ENCODE measurements at regions not wholly inside any gene's neighbourhood (a gene's known extent, or its start where the extent isn't known, plus 50 kb on each side); places are given as distances from the start of the nearest gene placed in this dataset.

GRCh38 chr3:72547183-72547582 is 301.1 kb downstream of the SHQ1 start:
- Mint-ChIP-seq H3K36me3 (ENCODE audit: unreplicated experiment) (no peaks in the 10 kb centered on the region), H3K4me3 (ENCODE audit: unreplicated experiment) (no peak overlapping the region), H3K9me3 (ENCODE audit: unreplicated experiment) (peaks cover 4% of the 10 kb centered on the region), H3K4me1 (ENCODE audit: low read depth, unreplicated experiment) (peaks cover 12% of the 10 kb centered on the region), H3K27me3 (ENCODE audit: unreplicated experiment) (peaks cover 5% of the 10 kb centered on the region), H3K27ac (ENCODE audit: unreplicated experiment) (no peak overlapping the region)
- no peak for TF ChIP-seq CTCF (IDR thresholded peaks at IDR 0.05; ENCODE audit: partially characterized antibody, unreplicated experiment)
- no peak for DNase-seq

- H3K4me1 Mint-ChIP-seq (ENCODE audit: low read depth, unreplicated experiment), result peaks cover 7% of the 10 kb centered on the region
- peaks cover 3% of the 10 kb centered on the region for H3K9me3 Mint-ChIP-seq (ENCODE audit: unreplicated experiment)
- no peak for TF ChIP-seq CTCF (IDR thresholded peaks at IDR 0.05; ENCODE audit: partially characterized antibody, unreplicated experiment)
- H3K4me3 Mint-ChIP-seq (ENCODE audit: unreplicated experiment), result no peak overlapping the region
- DNase-seq, result no peak
- peaks cover 5% of the 10 kb centered on the region for H3K27me3 Mint-ChIP-seq (ENCODE audit: unreplicated experiment)
- no peak overlapping the region for H3K27ac Mint-ChIP-seq (ENCODE audit: unreplicated experiment)
- no peaks in the 10 kb centered on the region for H3K36me3 Mint-ChIP-seq (ENCODE audit: unreplicated experiment)
Measured at GRCh38 chr3:72544239-72544638, 304.0 kb downstream of the SHQ1 start.

GRCh38 chr3:72543246-72543645 is 305.0 kb downstream of the SHQ1 start:
- H3K27ac Mint-ChIP-seq (ENCODE audit: unreplicated experiment), result no peak overlapping the region
- TF ChIP-seq CTCF (IDR thresholded peaks at IDR 0.05; ENCODE audit: partially characterized antibody, unreplicated experiment), result no peak
- no peaks in the 10 kb centered on the region for H3K9me3 Mint-ChIP-seq (ENCODE audit: unreplicated experiment)
- H3K27me3 Mint-ChIP-seq (ENCODE audit: unreplicated experiment), result peaks cover 5% of the 10 kb centered on the region
- H3K36me3 Mint-ChIP-seq (ENCODE audit: unreplicated experiment), result no peaks in the 10 kb centered on the region
- H3K4me3 Mint-ChIP-seq (ENCODE audit: unreplicated experiment), result no peak overlapping the region
- H3K4me1 Mint-ChIP-seq (ENCODE audit: low read depth, unreplicated experiment), result no peaks in the 10 kb centered on the region
- DNase-seq, result no peak

GRCh38 chr3:72542781-72543180 is 305.5 kb downstream of the SHQ1 start:
- Mint-ChIP-seq H3K4me3 (ENCODE audit: unreplicated experiment) (no peak overlapping the region), H3K9me3 (ENCODE audit: unreplicated experiment) (no peaks in the 10 kb centered on the region), H3K27ac (ENCODE audit: unreplicated experiment) (no peak overlapping the region), H3K4me1 (ENCODE audit: low read depth, unreplicated experiment) (no peaks in the 10 kb centered on the region), H3K36me3 (ENCODE audit: unreplicated experiment) (no peaks in the 10 kb centered on the region), H3K27me3 (ENCODE audit: unreplicated experiment) (peaks cover 5% of the 10 kb centered on the region)
- DNase-seq, result no peak
- TF ChIP-seq CTCF (IDR thresholded peaks at IDR 0.05; ENCODE audit: partially characterized antibody, unreplicated experiment), result no peak

GRCh38 chr3:72539856-72540255 is 308.4 kb downstream of the SHQ1 start:
- H3K4me1 Mint-ChIP-seq (ENCODE audit: low read depth, unreplicated experiment), result no peaks in the 10 kb centered on the region
- no peaks in the 10 kb centered on the region for H3K9me3 Mint-ChIP-seq (ENCODE audit: unreplicated experiment)
- H3K4me3 Mint-ChIP-seq (ENCODE audit: unreplicated experiment), result no peak overlapping the region
- no peak overlapping the region for H3K27ac Mint-ChIP-seq (ENCODE audit: unreplicated experiment)
- peaks cover 3% of the 10 kb centered on the region for H3K27me3 Mint-ChIP-seq (ENCODE audit: unreplicated experiment)
- no peaks in the 10 kb centered on the region for H3K36me3 Mint-ChIP-seq (ENCODE audit: unreplicated experiment)
- TF ChIP-seq CTCF (IDR thresholded peaks at IDR 0.05; ENCODE audit: partially characterized antibody, unreplicated experiment), result no peak
- no peak for DNase-seq

Data from glutamatergic neuron (in vitro differentiated cells).